ENCODE measurements at regions not wholly inside any gene's neighbourhood (a gene's known extent, or its start where the extent isn't known, plus 50 kb on each side); places are given as distances from the start of the nearest gene placed in this dataset.

- no peak for DNase-seq (ENCODE audit: low read depth)
These were observed 661.5 kb downstream of the TLE4 start for GRCh38 chr9:80233102-80233843.

DNA sequence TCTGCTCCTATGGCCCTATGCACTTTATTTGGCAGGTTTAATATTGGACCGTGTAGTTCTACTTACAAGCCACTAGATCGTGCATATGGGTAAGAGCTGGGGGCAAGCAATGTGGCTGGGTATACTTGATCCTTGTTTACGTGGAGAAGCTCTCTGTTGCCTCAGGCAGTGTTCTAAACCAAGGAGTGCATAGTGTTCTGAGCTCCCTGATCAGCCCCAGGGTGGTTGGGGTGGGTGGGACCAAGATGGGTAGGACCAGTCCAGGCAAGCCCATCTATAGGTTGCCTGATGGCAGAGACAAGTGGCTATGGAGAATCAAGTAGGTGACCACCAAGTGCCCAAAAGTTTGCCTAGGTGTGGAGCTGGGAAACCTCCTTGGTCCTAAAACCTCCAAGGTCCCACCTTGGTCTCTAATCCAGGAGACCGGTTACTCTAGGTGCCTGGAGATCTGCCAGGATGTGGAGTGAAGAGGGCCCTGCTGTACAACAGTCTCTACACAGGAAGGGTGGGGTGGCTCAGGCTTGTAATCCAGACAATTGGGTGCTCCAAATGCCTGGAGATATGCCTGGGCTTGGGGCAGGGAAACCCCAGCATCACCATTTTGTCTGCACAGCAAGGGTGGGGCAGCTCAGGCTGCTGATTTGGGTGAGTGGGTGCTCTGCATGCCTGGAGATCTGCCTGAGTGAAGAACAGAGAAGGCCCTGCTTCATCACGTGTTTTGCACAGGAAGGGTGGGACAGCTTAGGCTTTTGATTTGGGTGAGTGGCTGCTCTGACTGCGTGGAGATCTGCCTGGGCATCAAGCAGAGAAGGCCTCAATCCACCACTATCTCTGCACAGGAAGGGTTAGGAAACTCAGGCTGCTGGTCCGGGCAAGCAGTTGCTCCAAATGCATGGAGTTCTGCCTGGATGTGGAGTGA, 659.8 kb downstream of the TLE4 start:
- no peak for DNase-seq (ENCODE audit: low read depth)

- no peak for DNase-seq (ENCODE audit: low read depth)
These were observed 652.1 kb downstream of the TLE4 start for GRCh38 chr9:80223897-80224296.

DNA sequence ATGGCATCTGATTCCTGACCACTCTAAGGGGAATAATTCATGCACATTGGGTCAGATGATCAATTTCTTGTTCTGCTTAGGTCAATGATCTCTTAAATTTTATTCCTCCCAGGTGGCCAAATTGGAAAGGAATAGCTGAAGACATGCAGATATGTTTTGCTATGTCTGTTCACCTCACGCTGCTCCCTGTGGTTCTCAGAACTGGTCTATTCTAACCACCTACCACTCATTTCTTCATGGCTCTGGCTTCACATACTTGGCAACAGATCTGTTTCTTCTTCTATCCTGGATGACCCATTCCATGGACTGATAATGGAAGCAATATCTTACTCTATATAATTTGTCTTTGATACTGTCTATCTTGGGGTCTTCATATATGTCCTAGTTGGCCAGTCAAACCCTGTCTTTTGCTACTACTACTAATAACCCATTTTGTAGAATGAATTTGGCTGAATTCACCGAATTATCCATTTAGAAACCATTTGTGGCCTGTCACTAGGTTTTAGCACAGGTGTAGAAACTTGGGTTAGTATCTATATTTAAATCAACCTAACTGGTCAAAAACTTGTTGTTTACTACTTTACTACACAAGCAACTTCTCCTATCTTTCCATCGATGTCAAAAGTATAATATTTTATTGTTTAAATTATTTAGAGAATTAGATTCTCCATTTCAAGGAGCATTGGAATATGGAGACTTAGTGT, 650.9 kb downstream of the TLE4 start:
- no peak for DNase-seq (ENCODE audit: low read depth)

- DNase-seq (ENCODE audit: low read depth), result no peak
These were observed 646.6 kb downstream of the TLE4 start for GRCh38 chr9:80218328-80218727.

DNA sequence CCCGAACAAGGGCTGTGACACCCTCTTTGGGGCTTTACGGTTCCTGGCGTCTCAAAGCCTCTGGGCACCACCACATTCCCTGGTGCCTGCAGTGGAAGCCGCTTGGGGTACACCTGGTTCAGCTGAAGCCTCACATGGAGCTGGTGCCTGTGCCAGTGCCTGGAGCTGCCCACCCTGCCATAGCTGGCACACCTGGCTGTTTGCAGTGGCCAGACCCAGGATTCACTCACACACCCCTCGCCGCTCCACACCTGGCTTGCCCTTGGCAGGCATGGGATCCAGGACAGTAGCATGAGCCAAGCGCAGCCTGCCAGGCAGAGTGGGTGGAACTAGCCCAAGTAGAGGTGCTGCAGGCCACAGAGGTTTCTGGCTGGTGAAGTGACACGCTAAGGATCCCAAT, 641.8 kb downstream of the TLE4 start:
- DNase-seq (ENCODE audit: low read depth), result no peak

DNA sequence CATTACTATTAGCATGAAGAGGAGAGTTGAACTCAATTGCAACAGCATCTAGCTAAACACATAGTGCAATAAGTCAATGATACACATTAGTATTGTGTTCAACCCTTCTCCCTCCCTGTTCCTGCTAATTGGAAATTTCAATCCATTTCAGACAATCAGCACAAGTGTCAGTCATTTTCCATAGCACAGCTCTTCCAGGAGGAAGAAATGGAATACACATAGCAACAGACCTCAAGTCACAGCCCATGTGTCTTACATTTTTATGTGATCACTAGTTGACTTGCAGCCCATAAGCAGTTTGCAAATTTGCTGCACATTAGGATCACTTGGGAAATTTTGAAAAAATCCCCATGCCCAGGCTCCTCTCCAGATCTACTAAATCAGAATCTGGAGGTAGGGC, 636.9 kb downstream of the TLE4 start:
- no peak for DNase-seq (ENCODE audit: low read depth)

DNA sequence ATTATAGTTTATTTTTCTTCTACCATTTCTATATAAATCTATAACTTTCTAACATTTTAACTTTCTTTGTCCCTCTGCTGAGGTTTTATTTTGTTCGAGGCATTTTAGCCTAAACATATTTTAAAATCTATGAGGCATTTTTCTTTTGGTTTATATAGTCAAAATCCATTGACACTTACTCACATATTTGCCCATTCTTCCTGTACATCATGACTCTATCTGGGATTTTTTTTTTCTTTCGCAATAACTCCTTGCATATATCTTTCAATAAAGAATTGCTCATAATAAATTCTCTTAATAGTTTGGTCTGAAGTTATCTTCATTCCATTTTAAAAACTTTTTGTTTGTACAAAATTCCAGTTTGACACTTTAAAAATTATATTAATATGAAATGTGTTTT, 632.3 kb downstream of the TLE4 start:
- DNase-seq (ENCODE audit: low read depth), result no peak

- DNase-seq (ENCODE audit: low read depth), result no peak
These were observed 625.9 kb downstream of the TLE4 start for GRCh38 chr9:80197661-80198060.

DNA sequence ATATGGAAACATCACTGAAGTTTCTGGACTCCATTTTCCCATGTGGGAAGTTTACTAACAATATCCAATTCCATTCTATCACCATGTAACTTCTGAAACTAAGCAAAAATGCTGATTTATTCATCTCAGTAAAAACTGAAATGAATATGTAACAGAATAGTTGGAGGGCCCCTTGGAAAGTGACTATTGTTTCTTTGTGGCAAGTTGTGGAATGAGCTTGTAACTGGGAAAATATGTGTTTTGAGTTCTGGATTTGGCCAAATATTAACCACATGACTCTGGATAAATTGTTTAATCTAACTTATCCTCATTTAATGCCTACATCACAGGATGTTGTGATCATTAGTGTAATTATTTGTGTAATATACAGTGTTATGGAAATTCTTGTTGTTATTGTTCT, 619.3 kb downstream of the TLE4 start:
- DNase-seq (ENCODE audit: low read depth), result peak; percentile 33

DNA sequence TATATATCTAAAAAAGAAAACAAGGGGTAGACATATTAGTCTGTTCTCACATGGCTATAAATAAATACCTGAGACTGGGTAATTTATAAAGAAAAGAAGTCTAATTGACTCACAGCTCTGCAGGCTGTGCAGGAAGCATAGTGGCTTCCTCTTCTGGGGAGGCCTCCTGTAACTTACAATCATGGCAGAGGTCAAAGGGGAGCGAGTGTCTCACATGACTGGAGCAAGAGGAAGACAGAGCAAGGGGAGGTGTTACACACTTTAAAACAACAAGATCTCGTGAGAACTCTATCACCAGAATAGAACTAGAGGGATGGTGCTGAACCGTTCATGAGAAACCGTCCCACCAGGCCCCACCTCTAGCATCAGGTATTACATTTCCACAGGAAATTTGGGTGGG, 616.8 kb downstream of the TLE4 start:
- DNase-seq (ENCODE audit: low read depth), result no peak

GRCh38 chr9:80185112-80185738, 613.5 kb downstream of the TLE4 start:
- DNase-seq (ENCODE audit: low read depth), result no peak

DNA sequence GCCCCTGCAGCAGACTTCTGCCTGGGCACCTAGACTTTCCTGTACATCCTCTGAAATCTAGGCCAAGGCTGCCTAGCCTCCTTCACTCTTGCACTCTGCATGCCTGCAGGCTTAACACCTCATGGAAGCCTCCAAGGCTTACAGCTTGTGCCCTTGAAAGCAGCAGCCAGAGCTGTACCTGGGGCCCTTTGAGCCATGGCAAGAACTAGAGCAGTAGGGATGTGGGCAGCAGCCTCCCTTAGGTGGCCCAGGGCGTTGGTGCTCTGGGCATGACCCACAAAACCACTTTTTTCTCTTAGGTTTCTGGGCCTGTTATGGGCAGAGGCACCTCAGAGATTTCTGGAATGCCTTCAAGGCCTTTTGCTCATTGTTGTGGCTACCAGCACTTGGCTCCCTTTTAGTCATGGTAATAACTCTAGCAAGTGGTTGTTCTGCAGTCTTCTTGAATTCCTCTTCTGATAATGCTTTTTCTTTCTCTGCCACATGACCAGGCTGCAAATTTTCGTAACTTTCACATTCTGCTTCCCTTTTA, 606.2 kb downstream of the TLE4 start:
- peak; percentile 68 for DNase-seq (ENCODE audit: low read depth)

GRCh38 chr9:80175286-80176150, 603.8 kb downstream of the TLE4 start:
- peak; percentile 53 for DNase-seq (ENCODE audit: low read depth)

- DNase-seq (ENCODE audit: low read depth), result no peak
These were observed 592.1 kb downstream of the TLE4 start for GRCh38 chr9:80163889-80164288.

DNA sequence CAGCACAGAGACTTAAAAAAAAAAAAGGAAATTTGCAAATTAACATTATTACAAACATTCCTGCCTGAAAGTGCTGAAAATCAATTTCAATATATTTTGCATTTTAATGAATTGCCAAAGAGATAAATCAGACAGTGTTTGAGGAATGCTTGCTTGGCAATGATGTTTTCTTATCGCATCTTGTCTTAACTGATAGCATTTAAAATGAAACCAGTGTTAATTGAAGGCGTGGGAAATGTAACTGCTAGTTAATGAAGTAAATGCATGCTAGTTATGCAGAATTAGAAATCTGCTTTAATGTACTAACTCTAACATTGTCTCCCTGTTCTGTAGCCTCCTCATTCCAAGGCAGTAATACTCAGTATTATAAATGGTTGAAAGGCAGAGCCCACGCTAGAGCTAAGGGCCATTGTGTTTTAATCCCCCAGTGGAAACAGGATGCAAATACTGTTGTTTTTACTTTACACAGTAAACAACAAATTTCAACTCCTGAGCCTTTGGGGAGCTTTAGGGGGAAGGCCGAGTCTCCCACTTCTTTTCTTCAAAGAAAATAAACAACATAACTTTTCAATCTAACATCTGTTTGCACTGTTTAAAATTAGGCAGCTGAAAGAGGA, 586.9 kb downstream of the TLE4 start:
- DNase-seq (ENCODE audit: low read depth), result no peak

DNA sequence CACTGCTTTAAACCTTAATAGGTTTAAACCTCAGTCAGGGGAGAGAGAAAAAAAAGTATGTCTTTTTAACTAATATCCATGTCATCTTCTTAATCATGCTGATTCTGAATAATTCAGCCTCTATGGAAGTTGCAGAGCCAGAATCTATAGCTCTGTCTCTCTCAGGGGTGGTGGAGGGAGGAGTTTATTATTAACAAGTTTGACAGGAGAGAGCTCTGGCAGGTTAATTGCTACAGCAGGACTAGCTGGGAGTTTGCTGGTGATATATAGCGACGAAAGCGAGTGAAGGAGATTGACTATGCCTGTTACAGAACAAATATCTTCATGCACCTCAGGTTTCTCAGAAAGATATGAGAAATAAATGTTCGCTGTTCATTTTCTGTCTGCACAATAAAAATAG, 586.4 kb downstream of the TLE4 start:
- DNase-seq (ENCODE audit: low read depth), result peak; percentile 9

DNA sequence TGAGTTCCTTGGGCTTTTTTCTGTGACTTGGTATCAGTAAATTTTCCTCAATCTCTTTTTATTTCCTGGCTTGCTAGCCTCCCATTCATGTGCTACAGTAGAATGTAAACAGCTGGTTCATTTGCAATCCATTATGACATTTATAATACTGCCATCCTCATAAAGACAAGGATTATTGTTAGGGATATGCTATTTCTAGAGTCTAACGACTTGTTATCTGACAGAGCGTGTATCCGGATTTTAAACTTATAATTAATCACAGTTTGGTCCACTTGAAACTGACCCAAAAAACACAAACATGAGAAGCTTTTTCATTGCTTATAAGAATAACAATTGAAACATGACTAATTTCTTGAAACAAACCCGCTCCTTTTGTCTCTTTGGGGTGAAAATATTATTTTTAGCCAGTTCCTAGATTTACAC, 585.8 kb downstream of the TLE4 start:
- no peak for DNase-seq (ENCODE audit: low read depth)

- DNase-seq (ENCODE audit: low read depth), result no peak
These were observed 585.1 kb downstream of the TLE4 start for GRCh38 chr9:80156756-80157472.

DNA sequence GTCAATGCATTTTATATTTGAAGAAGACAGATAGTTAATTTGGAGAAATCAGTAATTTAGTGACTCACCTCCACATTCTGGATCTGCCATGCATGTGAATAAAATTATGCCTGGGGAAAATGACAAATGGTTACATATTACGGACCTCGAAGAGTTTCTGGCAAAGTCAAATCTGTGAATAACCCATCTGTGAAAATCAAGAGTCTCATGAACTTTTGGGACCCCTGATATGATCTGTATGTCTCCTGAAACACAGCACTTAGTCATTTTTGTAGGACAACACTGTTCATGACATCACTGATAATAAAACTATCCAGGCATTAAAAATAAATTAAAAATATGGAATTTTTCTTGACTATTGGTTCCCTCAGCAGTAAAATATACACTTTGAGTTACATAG, 584.5 kb downstream of the TLE4 start:
- no peak for DNase-seq (ENCODE audit: low read depth)

All from renal cortical epithelial cell (primary cell).